Mesothelial cell of epicardium (in vitro differentiated cells): ENCODE measurements at regions not wholly inside any gene's neighbourhood (a gene's known extent, or its start where the extent isn't known, plus 50 kb on each side); places are given as distances from the start of the nearest gene placed in this dataset.
"Not testable (repeated sequence)": the region's sequence is repeated elsewhere in the genome, so short reads cannot be mapped to it uniquely, and the experiment has no call there.

Source experiments
- DNase-seq, 2 experiments: peaks; one replicate each; pipeline ENCODE4 v3.0.0; 2021; ENCODE audit warnings: low spot score in 2 of 2; ENCODE audit not compliant: unreplicated experiment in 2 of 2
- H3K27ac Mint-ChIP-seq: 2 replicates; pipeline ENCODE4 v1.8.0; 2021; ENCODE audit warnings: mixed read lengths
- H3K27me3 Mint-ChIP-seq: 2 replicates; pipeline ENCODE4 v1.8.0; 2021; ENCODE audit warnings: low read depth, mixed read lengths
- H3K36me3 Mint-ChIP-seq: 2 replicates; pipeline ENCODE4 v1.8.0; 2021; ENCODE audit warnings: mixed read lengths
- H3K4me1 Mint-ChIP-seq: 2 replicates; pipeline ENCODE4 v1.8.0; 2021; ENCODE audit warnings: mixed read lengths
- H3K4me3 Mint-ChIP-seq: 2 replicates; pipeline ENCODE4 v1.8.0; 2021; ENCODE audit warnings: mild to moderate bottlenecking, moderate library complexity, mixed read lengths
- H3K9me3 Mint-ChIP-seq: 2 replicates; pipeline ENCODE4 v1.8.0; 2021; ENCODE audit warnings: mixed read lengths
- TF ChIP-seq, protein P1 (sequence below): fragments of 200-600 bp; sonication (generic); IDR thresholded peaks from one replicate; pipeline ENCODE4 v1.5.0; 2021; ENCODE audit warnings: antibody characterized with exemption; ENCODE audit not compliant: unreplicated experiment

DNA sequence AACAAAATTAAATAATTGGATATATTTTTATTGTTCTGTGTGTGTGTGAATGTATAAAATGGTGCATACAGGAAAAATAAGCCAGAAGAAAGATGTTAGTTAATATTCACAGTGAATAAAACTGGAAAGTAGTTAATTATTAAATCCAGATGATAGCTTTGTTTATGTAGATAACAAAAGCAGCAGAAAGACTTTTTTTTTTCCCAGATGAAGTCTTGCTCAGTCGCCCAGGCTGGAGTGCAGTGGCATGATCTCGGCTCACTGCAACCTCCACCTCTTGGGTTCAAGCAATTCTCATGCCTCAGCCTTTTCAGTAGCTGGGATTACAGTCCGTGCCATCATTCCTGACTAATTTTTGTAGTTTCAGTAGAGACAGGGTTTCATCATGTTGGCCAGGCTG is 140.1 kb downstream of the ZNF486 start:
- TF ChIP-seq, protein P1, sequence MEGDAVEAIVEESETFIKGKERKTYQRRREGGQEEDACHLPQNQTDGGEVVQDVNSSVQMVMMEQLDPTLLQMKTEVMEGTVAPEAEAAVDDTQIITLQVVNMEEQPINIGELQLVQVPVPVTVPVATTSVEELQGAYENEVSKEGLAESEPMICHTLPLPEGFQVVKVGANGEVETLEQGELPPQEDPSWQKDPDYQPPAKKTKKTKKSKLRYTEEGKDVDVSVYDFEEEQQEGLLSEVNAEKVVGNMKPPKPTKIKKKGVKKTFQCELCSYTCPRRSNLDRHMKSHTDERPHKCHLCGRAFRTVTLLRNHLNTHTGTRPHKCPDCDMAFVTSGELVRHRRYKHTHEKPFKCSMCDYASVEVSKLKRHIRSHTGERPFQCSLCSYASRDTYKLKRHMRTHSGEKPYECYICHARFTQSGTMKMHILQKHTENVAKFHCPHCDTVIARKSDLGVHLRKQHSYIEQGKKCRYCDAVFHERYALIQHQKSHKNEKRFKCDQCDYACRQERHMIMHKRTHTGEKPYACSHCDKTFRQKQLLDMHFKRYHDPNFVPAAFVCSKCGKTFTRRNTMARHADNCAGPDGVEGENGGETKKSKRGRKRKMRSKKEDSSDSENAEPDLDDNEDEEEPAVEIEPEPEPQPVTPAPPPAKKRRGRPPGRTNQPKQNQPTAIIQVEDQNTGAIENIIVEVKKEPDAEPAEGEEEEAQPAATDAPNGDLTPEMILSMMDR, result no peak
- no peak for DNase-seq
- Mint-ChIP-seq H3K4me3 (no peak overlapping the region), H3K4me1 (no peaks in the 10 kb centered on the region), H3K27ac (no peak overlapping the region), H3K36me3 (no peaks in the 10 kb centered on the region), H3K27me3 (no peaks in the 10 kb centered on the region), H3K9me3 (peaks cover 10% of the 10 kb centered on the region)

DNA sequence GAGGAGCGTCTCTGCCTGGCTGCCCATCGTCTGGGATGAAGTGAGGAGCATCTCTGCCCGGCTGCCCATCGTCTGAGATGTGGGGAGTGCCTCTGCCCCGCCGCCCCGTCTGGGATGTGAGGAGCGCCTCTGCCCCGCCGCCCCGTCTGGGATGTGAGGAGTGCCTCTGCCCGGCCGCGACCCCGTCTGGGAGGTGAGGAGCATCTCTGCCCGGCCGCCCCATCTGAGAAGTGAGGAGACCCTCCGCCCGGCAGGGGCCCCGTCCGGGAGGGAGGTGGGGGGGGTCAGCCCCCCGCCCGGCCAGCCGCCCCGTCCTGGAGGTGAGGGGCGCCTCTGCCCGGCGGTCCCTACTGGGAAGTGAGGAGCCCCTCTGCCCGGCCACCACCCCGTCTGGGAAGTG is 129.3 kb downstream of the ZNF486 start:
- H3K4me1 Mint-ChIP-seq, H3K27me3 Mint-ChIP-seq, DNase-seq, H3K36me3 Mint-ChIP-seq, H3K9me3 Mint-ChIP-seq, H3K27ac Mint-ChIP-seq, H3K4me3 Mint-ChIP-seq: not testable (repeated sequence)

DNA sequence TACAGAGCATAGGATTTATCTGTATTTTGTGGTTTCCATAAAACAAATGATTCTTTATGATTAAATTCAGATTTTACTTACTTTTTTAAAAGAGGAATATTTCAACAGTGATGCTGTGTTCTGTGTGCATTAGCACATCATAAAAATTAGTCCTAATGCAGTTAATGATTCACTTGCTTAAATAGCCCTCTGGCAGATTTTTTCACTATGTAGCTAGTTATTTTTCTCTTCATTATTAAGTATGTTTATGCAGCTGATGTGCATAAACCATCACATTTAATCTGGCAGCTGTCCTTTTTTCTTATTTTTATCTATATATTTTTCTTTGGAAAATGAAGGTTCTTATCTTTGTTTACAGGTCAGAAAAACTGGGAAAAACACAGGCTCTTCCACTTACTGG is 127.2 kb downstream of the ZNF486 start:
- TF ChIP-seq, protein P1, result no peak
- Mint-ChIP-seq H3K4me1 (peaks cover 2% of the 10 kb centered on the region), H3K9me3 (no peaks in the 10 kb centered on the region)

DNA sequence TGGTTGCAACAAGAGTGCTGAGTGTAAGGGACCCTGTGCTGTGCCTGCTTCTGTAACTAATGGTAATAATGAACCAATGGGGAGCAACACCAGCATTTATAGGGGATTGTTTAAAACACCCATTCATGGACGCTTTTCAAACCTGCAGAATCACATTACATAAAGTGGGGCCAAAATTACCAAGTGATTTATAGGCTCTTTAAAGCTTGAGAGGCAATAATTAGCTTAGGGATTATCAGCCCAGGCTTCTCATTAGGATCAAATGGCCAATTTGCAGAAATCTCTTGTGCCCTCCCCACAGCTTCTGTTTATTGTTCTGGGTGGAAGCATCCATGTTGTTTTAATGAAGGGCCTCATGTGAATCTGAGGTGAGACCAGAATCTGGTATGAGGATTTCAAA is 125.5 kb downstream of the ZNF486 start:
- H3K36me3 Mint-ChIP-seq, H3K27ac Mint-ChIP-seq, DNase-seq, H3K9me3 Mint-ChIP-seq, H3K4me1 Mint-ChIP-seq, H3K27me3 Mint-ChIP-seq, H3K4me3 Mint-ChIP-seq: not testable (repeated sequence)

More for the DNA sequence above, 127.2 kb downstream of the ZNF486 start:
- Mint-ChIP-seq H3K36me3 (no peaks in the 10 kb centered on the region), H3K27me3 (no peaks in the 10 kb centered on the region), H3K4me3 (no peak overlapping the region), H3K27ac (no peak overlapping the region)
- DNase-seq, result no peak

DNA sequence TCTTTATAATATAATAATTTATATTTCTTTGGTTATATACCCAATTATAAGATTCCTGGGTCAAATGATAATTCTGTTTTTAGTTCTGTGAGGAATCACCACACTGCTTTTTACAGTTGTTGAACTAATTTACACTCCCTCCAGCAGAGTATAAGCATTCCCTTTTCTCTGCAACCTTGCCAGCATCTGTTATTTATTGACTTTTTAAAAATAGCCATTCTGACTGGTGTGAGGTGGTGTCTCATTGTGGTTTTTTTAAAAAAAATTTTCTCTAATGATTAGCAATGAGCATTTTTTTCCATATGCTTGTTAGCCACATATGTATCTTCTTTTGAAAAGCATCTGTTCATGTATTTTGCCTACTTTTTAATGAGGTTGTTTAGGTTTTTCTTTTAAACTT is 122.2 kb downstream of the ZNF486 start:
- Mint-ChIP-seq H3K36me3 (no peaks in the 10 kb centered on the region), H3K4me1 (peaks cover 2% of the 10 kb centered on the region), H3K9me3 (peaks cover 6% of the 10 kb centered on the region), H3K27me3 (no peaks in the 10 kb centered on the region), H3K4me3 (no peak overlapping the region), H3K27ac (no peak overlapping the region)
- TF ChIP-seq, protein P1, result no peak
- no peak for DNase-seq

DNA sequence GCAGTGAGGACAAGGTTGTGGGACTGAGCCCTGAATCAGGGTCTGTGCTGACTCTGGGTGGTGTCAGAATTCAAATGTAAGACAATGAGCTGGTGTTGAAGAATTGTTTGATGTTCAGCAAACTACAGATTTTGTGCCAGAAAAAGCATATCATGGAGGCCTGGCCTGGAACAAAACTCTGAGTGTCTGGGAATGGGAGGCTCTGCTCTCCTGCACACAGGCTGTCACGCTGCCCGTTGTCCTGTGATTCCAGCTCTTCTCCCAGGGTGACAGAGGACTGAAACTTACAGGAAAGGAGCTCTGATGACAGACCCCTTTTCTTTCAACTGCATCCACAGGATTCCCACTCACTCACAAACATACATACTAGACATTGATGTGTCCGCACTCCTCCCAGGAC is 120.1 kb downstream of the ZNF486 start:
- no peak for DNase-seq
- H3K27me3 Mint-ChIP-seq, result no peaks in the 10 kb centered on the region
- no peak overlapping the region for H3K4me3 Mint-ChIP-seq
- H3K36me3 Mint-ChIP-seq, result no peaks in the 10 kb centered on the region
- no peak overlapping the region for H3K27ac Mint-ChIP-seq
- TF ChIP-seq, protein P1, result no peak
- H3K4me1 Mint-ChIP-seq, result no peaks in the 10 kb centered on the region
- peaks cover 8% of the 10 kb centered on the region for H3K9me3 Mint-ChIP-seq

DNA sequence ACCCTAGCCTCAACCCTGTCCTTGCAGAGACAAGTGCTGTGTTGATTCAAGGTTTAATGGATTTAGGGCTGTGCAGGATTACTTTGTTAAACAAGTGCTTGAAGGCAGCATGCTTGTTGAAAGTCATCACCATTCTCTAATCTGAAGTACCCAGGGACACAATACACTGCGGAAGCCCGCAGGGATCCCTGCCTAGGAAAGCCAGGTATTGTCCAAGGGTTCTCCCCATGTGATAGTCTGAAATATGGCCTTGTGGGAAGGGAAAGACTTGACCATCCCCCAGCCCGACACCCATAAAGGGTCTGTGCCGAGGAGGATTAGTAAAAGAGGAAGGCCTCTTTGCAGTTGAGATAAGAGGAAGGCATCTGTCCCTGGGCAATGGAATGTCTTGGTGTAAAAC is 118.9 kb downstream of the ZNF486 start:
- not testable (repeated sequence) for H3K27me3 Mint-ChIP-seq, H3K4me3 Mint-ChIP-seq, DNase-seq, H3K4me1 Mint-ChIP-seq, H3K27ac Mint-ChIP-seq, H3K36me3 Mint-ChIP-seq, H3K9me3 Mint-ChIP-seq
